Fibroblast of lung (primary cell): ENCODE measurements at regions not wholly inside any gene's neighbourhood (a gene's known extent, or its start where the extent isn't known, plus 50 kb on each side); places are given as distances from the start of the nearest gene placed in this dataset.

Experiments used
- DNase-seq, 2 donors: peaks; one replicate each; pipeline versions ENCODE4 v3.0.0 to v3.0.0-alpha.2; 2010; ENCODE audit warnings: low read depth in 2 of 2
- H2AFZ ChIP-seq: 2 replicates; pipeline ENCODE4 v1.5.1; 2012; ENCODE audit warnings: low read length, control low read depth, inconsistent platforms
- H3K27ac ChIP-seq: 2 replicates; pipeline ENCODE4 v1.5.1; 2011; ENCODE audit warnings: low read length, control low read depth; ENCODE audit not compliant: insufficient read depth
- H3K27me3 ChIP-seq: 2 replicates; pipeline ENCODE4 v1.5.1; 2011; ENCODE audit warnings: mild to moderate bottlenecking, low read length; ENCODE audit not compliant: control insufficient read depth, insufficient read depth
- H3K36me3 ChIP-seq: 2 replicates; pipeline ENCODE4 v1.5.1; 2011; ENCODE audit warnings: low read length; ENCODE audit not compliant: control insufficient read depth, insufficient read depth
- H3K4me1 ChIP-seq: 2 replicates; pipeline ENCODE4 v1.5.1; 2011; ENCODE audit warnings: low read length; ENCODE audit not compliant: control insufficient read depth, insufficient read depth; ENCODE audit errors: extremely low read depth
- H3K4me2 ChIP-seq: 2 replicates; pipeline ENCODE4 v1.5.1; 2011; ENCODE audit warnings: low read length, control low read depth; ENCODE audit not compliant: insufficient read depth; ENCODE audit errors: extremely low read depth
- H3K4me3 ChIP-seq, 4 experiments: fragments of 200-600 bp in 1 of 4; sonication (generic) in 1 of 4; replicated peaks in 1 of 4; 2 replicates each; pipeline ENCODE4 v1.5.1; 2011 to 2016; ENCODE audit warnings: low read length in 4 of 4, low read depth in 3 of 4, mild to moderate bottlenecking in 3 of 4, control low read depth in 2 of 4, inconsistent platforms in 1 of 4, mixed read lengths in 1 of 4; ENCODE audit not compliant: insufficient read depth in 1 of 4; ENCODE audit errors: control extremely low read depth in 1 of 4
- H3K79me2 ChIP-seq: 2 replicates; pipeline ENCODE4 v1.5.1; 2012; ENCODE audit warnings: mild to moderate bottlenecking, low read length, inconsistent platforms; ENCODE audit not compliant: control insufficient read depth, insufficient read depth
- H3K9ac ChIP-seq: 2 replicates; pipeline ENCODE4 v1.5.1; 2011; ENCODE audit warnings: mild to moderate bottlenecking, low read length, control low read depth; ENCODE audit not compliant: insufficient read depth
- H3K9me3 ChIP-seq: 2 replicates; pipeline ENCODE4 v1.5.1; 2012; ENCODE audit warnings: low read depth, low read length; ENCODE audit not compliant: control insufficient read depth, insufficient read depth
- H4K20me1 ChIP-seq: 2 replicates; pipeline ENCODE4 v1.5.1; 2011; ENCODE audit warnings: low read length; ENCODE audit not compliant: control insufficient read depth, insufficient read depth; ENCODE audit errors: extremely low read depth
- EZH2 ChIP-seq: IDR thresholded peaks from 2 replicates; pipeline ENCODE4 v1.5.1; 2012; ENCODE audit warnings: low read length, control low read depth, mild to moderate bottlenecking; ENCODE audit errors: missing control alignments
- TF ChIP-seq, protein P1 (sequence below), 2 donors: IDR thresholded peaks in 1 of 2; conservative IDR thresholded peaks in 1 of 2; 1 replicate in 1 of 2; 2 replicates in 1 of 2; pipeline ENCODE4 v1.5.1; 2011 to 2012; ENCODE audit warnings: low read length in 2 of 2, control low read depth in 1 of 2, inconsistent platforms in 1 of 2, low read depth in 1 of 2, mild to moderate bottlenecking in 1 of 2

DNA sequence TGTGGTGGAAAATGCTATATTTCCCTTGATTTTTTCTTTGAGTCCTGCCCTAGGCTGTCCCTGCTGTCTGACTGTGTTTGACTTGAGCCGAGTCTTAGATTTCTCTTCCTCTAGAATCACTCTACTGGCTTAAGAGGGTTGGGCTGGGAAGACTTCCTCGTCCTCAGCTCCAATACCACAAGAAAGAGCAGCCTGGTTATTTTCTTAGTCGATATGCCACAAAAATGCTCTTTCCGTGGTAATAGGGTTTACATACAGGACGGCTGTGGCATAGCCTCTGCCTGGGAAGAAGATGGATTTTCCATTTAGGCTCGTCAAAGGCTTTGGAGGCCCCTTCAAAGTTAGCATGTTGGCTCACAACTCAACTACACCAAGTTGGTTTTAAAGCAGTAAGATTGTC is 212.0 kb upstream of the IGFBP3 start:
- DNase-seq = peak in 1 of 2 donors; percentile 79
- Histone ChIP-seq H2AFZ (no peak overlapping the region), H3K4me2 (no peak overlapping the region), H3K36me3 (no peaks in the 10 kb centered on the region), H3K27ac (no peak overlapping the region), H3K4me1 (no peaks in the 10 kb centered on the region), H3K4me3 (no peak overlapping the region), H3K9me3 (no peaks in the 10 kb centered on the region), H3K9ac (no peak overlapping the region), H4K20me1 (no peaks in the 10 kb centered on the region), H3K27me3 (no peaks in the 10 kb centered on the region), H3K79me2 (no peaks in the 10 kb centered on the region)
- no peak for TF ChIP-seq EZH2
- TF ChIP-seq, protein P1, sequence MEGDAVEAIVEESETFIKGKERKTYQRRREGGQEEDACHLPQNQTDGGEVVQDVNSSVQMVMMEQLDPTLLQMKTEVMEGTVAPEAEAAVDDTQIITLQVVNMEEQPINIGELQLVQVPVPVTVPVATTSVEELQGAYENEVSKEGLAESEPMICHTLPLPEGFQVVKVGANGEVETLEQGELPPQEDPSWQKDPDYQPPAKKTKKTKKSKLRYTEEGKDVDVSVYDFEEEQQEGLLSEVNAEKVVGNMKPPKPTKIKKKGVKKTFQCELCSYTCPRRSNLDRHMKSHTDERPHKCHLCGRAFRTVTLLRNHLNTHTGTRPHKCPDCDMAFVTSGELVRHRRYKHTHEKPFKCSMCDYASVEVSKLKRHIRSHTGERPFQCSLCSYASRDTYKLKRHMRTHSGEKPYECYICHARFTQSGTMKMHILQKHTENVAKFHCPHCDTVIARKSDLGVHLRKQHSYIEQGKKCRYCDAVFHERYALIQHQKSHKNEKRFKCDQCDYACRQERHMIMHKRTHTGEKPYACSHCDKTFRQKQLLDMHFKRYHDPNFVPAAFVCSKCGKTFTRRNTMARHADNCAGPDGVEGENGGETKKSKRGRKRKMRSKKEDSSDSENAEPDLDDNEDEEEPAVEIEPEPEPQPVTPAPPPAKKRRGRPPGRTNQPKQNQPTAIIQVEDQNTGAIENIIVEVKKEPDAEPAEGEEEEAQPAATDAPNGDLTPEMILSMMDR (conservative IDR thresholded peaks at IDR 0.05 in 1 of 2, IDR thresholded peaks at IDR 0.05 in 1 of 2; ENCODE audit: low read depth in 1 of 2, low read length in 2 of 2) = no peak

DNA sequence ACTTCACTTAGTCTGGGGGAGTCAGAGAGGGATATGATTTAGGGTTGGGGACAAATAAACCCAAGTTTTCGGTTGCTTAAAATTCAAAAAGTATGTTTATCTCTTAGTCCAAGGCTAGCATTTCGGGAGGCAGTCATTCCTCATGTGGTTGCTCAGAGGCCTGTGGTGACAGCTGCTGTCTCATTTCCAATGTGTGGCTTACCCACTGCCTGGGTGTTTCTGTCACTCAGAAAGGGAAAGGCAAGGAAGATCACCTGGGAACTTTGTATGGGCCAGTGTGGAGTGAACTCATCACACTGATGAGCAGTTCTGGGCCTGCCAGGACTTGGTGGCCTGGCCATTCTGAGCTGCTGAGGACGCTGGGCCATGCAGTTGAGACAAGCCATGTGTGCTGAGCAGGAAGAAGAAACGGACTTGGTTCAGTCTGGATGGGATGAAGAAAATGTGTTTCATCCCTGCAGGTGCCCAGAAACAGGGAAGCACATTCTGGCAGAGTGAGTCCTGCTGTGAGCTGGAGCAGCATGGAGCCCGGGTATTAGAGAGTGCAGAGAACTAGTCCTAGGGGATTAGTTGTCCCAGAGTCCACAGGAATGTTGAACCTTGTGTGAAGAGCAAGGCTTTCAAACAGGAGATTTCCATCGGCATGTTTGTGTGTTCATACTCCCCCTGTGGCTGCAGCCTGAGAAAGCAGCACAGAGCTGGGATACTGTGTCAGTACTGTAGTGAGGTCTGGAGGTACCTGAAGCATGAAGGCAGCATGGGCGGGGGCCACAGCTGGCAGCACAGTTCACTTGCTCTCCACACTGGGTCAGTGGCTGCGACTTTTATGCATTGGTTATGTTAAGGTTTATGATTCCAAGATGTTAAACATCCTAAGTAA is 211.1 kb upstream of the IGFBP3 start:
- no peak overlapping the region for H3K9ac ChIP-seq
- no peaks in the 10 kb centered on the region for H3K4me1 ChIP-seq
- H3K79me2 ChIP-seq = no peaks in the 10 kb centered on the region
- no peak for DNase-seq
- no peak overlapping the region for H3K4me2 ChIP-seq
- H2AFZ ChIP-seq = no peak overlapping the region
- H3K36me3 ChIP-seq = no peaks in the 10 kb centered on the region
- H3K27ac ChIP-seq = no peak overlapping the region
- no peaks in the 10 kb centered on the region for H3K9me3 ChIP-seq
- TF ChIP-seq, protein P1 (conservative IDR thresholded peaks at IDR 0.05 in 1 of 2, IDR thresholded peaks at IDR 0.05 in 1 of 2; ENCODE audit: low read depth in 1 of 2, low read length in 2 of 2) = peak; percentile 19 to 26
- no peak for TF ChIP-seq EZH2
- H3K27me3 ChIP-seq = no peaks in the 10 kb centered on the region
- no peaks in the 10 kb centered on the region for H4K20me1 ChIP-seq
- H3K4me3 ChIP-seq = no peak overlapping the region

DNA sequence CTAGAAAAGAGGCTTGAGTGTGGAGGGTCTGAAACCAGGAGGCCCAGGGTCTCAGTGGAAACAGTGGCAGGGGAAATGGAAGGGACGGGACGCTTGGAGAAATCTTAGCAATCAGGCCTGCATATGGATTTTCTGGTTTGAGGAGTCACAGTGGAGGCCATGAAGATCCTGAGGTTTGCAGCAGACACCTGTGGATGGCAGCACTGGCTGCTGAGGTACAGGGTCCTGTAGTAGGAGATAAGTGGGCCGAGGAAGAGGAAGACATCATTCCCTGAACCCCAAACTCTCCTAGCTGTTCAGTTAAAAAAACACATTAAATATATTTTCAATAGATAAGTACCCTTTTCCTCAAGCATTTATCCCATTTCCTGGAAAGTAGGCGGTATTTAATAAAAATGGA is 208.8 kb upstream of the IGFBP3 start:
- TF ChIP-seq EZH2 = no peak
- TF ChIP-seq, protein P1 (conservative IDR thresholded peaks at IDR 0.05 in 1 of 2, IDR thresholded peaks at IDR 0.05 in 1 of 2; ENCODE audit: low read depth in 1 of 2, low read length in 2 of 2) = no peak
- no peaks in the 10 kb centered on the region for H3K4me1 ChIP-seq
- no peaks in the 10 kb centered on the region for H3K27me3 ChIP-seq
- no peak for DNase-seq
- no peak overlapping the region for H3K9ac ChIP-seq
- H3K4me3 ChIP-seq = no peak overlapping the region
- no peaks in the 10 kb centered on the region for H3K79me2 ChIP-seq
- H3K36me3 ChIP-seq = no peaks in the 10 kb centered on the region
- H4K20me1 ChIP-seq = no peaks in the 10 kb centered on the region
- H3K9me3 ChIP-seq = no peaks in the 10 kb centered on the region
- H3K4me2 ChIP-seq = no peak overlapping the region
- no peak overlapping the region for H3K27ac ChIP-seq
- H2AFZ ChIP-seq = no peak overlapping the region
